HL-60/S4 treated with phorbol 12-myristate 13-acetate at 8.2 ng/mL for 4 days and 3 days (cell line): ENCODE measurements at regions not wholly inside any gene's neighbourhood (a gene's known extent, or its start where the extent isn't known, plus 50 kb on each side); places are given as distances from the start of the nearest gene placed in this dataset.

Source experiments
- in situ Hi-C: fragments of 300-500 bp; cut with MboI; formaldehyde crosslinking; loops from 2 replicates; pipeline ENCODE4 v1.15.0; 2022; ENCODE audit warnings: low sequenced_read_pairs

DNA sequence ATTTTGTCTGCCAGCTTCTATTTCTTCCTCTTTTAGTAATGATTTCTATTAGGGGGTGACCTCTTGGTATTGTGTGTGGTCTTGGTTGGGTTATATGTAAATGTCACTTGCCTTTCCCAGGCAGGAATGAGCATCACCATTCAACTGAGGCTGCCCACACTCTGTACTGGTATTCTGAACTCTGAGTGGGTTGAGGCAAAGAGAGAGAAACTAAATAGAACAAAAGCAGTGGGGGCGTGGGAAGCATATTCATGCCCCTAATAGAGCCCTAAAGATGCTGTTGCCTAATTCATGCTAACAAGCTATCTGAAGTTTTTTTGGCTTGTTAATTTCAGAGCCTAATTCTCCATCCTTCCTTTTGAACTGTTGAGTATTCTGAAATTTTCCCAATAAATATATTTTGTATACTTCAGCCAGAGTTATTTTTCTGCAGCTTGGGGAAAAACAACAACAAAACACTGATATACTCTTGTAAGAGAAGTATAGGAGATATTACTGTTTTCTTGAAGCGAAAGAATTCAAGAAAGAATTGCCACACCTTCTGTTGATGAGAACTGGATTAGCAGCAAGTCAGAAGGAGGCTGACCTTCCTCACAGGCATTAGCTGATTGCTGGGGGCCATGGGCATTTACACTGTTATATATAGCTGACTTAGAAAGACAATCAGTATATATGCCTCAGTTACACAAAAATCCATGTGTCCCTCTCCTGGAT, 315.8 kb upstream of the KLF12 start:
- in situ Hi-C loops = no loop called here

DNA sequence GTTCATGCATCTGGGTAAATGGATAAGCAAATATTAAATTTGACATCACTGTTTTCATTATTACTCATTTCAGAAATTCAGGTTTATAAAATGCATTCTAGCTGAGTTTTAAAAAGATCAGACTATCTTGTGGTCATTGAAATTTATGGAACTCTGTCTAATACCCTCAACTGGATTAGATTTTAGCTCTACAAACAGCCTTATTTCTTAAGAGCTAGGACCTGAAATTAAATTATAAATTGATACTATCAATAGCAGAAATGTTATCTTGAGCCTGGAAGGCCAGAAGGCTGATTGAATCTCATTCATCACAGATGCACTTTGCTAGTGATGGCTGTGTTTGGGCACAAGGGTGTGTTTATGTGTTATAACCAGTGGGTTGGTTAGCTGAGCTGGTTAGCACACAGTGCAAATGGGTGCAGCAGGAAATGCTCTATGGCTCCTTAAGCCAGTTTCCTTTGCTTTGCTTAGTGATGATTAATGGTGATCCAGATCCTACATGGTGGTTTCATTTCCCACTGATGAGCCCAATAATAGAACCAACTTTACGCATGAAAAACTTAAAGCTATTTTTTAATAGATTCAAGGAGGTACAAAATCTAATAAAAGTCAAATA, 310.8 kb upstream of the KLF12 start:
- in situ Hi-C loops = no loop called here

DNA sequence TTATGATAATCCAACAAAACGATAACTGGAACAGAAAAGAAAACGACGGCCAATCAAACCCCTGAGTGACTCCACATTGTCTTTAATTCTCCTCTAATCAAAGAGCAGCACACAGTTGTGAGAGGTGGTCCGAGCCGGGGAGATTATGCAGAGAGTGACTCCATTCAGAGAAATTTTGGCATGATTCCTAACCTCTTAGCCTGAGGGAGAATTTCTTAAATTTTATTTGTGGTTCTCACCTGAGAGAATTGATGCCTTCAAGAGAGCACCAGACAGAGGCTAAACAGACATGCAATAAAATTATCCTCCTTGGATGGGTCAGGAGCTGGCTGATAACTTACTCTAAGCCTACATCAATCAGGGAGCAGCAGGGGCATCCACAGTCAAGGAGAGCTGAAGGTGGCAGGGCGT, 310.0 kb upstream of the KLF12 start:
- in situ Hi-C loops = no loop called here

DNA sequence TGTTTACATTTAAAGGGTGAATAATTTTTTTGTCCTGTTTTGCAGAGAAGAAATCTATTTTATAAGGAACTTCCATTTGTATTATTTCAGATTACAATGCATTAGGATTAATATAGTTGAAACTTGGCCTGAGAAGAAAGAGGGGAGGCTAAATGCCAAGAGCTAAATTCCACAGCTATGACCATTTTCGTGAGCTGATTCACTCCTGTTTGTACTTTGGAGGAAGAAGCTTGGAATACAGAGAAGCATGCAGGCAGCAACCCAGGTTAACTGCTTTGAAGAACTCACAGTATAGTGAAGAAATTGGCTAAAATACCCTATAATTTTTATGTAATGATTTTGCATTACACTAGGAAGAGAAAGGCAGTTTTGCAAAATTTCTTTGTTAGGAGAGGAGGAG, 309.4 kb upstream of the KLF12 start:
- in situ Hi-C loops = no loop called here

DNA sequence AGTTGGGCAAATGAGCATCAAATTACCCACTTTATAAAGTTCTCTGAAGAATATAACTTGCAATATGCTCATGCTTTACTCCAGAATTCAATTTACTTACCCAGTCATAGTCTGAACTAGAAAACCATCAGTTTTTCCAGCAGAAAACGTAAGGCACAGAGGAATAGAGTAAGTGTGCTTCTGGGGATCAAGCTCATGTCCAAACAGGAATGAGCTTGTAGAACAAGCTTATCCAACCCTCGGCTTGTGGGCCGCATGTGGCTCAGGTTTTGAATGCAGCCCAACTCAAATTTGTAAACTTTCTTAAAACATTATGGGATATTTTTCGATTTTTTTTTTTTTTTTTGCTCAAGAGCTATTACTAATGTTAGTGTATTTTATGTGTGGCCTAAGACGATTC, 308.5 kb upstream of the KLF12 start:
- in situ Hi-C loops = no loop called here

DNA sequence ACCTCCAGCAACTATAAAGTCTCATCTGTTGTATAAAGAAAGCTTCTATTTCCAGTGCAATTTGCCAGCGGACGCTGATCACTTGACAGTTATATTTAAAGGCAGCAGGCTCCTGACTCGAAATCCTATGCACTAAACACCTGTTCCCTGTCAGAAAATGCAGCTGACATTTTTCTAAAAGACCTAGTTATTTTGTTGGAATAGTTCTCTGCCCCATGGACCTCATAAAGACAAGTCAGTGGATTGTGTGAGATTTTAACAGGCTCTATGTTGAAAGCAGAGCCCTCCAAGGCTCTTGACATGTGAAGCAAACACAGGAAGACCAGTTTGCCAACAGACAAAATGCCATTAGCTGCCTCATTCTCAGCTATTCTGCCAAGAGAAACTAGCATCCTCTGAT, 304.7 kb upstream of the KLF12 start:
- in situ Hi-C loops = no loop called here

DNA sequence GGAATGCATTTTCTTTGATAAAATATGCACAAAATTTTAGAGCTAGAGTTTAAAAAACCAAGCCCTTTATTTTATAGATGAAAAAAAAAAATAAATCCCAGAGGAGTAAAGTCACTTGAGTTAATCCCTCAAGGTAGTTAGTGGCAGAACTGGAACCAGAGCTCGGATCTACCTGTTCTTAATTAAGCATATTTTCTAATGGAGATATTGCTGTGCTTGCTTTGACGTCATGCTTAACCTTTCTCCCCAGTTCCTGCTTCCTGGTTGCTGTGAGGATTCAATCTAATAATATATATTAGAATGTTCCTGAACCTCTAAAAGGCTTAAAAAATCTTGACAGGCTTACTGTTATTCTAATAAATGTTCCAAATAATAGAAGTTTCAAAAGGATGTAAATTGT, 300.6 kb upstream of the KLF12 start:
- in situ Hi-C loops = no loop called here

DNA sequence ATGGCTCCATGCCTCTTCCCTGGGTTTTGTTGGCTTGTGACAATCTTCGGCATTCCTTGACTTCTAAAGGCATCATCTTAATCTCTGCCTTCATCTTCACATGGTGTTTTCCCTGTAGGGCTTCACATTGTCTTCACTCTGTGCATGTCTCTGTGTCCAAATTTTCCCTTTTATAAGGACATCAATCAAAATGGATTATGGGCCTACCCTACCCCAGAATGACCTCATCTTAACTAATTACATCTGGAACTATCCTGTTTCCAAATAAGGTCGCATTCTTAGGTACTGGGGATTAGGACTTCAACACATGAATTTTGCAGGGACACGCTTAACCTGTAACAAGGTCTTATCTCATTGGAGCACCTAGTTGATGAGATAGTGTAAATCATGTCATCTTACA, 290.3 kb upstream of the KLF12 start:
- in situ Hi-C loops = no loop called here

DNA sequence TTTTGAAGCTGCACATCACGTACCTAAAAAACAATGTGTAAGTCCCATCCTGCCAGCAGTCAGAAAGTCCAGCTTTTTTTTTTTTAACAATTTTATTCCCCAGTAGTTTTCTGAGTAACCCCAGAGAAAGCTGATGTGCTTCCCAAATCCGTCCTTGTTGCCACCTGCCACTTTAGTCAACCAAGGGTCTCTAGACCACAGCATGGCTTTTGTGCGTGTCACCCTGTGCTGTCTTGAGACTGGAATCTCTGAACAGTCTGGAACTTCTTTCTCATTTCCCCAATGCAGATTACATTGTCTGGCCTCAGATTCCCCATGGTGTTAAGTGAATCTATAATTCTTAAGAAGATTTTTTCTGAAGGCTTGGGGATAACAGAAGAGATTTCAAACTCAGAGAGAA, 289.2 kb upstream of the KLF12 start:
- in situ Hi-C loops = no loop called here

DNA sequence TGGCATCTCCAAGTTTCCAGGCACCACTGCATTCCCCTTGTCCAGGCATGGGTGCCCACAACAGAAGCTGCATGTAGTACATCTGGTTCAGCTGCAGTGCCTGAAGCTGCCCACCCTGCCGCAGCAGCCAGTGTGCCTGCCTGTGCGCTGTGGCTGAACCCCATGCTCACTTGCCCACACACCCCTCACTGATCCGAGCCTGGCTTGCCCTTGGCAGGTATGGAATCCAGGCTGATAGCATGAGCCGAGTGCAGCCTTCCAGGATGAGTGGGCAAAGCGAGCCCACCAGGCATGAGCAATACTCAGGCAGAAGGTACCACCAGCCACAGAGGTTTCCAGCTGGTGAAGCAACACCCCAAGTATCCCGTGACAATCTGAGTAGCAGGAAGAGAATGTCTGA, 280.3 kb upstream of the KLF12 start:
- in situ Hi-C loops = no loop called here

DNA sequence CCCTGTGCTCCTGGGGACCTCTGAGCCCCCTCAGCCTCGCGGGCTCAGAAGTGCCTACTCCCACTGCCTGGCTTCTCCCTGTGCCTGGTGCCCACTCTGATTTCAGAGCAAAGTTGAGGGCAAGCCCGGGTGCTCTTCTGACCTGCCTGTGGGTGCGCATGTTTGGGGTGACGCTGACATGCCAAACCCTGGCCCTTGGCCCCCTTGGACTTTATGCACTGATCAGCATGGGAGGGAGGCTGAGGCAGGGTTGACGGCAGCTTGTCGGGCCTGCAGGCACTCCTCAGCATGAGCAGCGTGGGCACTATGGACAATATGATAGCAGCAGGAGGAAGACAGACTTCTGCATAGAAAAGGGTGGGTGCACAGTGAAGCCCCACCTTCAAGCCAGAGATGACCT, 279.3 kb upstream of the KLF12 start:
- in situ Hi-C loops = no loop called here

DNA sequence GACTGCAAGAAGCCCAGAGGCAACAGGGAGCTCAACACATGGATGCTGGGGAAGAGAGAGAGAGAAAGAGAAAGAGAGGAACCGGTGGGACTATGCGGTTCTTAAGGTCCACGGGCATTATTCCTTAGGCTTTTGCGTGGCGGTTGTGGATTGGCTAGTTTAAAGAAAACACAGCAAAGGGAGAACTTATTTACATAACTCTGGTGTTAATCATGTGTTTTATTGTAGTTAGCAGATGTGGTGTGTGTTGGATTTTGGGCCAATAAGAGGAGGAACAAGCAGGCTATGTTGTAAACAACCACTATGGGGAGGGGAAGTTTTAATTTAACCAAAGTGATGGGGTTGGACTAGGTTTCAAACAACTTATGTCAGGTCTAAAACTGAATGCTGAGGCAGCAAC, 275.3 kb upstream of the KLF12 start:
- in situ Hi-C loops = no loop called here

DNA sequence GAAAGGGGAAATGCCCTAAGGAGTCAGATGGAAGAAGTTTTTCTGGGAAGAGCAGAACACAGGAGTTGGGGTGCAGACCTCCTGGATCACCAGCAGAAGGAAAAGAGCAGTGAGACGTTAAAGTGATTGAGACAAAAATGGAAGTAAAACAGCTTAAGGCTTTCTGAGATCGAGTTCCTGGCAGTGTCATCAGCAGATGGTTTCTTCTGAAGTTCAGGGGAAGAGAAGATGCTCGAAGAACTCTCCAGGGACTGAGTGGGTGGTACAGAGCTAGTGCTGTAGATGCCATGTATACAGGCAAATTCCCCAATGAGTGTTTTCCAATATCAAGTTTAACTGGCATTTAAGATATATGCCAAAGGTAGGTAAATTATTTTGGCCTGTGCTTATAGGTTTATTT, 272.2 kb upstream of the KLF12 start:
- in situ Hi-C loops = no loop called here

DNA sequence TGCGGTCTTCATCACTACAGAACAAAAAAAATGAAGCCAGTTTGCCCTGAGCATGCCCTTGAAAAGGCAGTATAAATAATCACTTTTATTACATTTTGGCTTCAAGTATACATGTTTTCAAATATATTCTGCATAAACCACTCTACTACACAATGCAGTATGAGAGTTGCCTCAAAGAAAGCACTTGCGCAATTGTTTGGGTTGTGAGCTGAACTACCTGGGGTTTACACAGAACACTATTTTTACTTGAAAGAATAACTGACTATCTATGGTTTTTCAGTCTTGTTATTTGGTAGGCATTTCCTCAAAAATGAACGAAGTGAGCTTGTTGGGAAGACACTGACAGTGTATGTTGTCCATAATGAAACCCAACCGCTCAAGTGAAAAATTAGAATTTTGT, 264.4 kb upstream of the KLF12 start:
- in situ Hi-C loops = no loop called here

DNA sequence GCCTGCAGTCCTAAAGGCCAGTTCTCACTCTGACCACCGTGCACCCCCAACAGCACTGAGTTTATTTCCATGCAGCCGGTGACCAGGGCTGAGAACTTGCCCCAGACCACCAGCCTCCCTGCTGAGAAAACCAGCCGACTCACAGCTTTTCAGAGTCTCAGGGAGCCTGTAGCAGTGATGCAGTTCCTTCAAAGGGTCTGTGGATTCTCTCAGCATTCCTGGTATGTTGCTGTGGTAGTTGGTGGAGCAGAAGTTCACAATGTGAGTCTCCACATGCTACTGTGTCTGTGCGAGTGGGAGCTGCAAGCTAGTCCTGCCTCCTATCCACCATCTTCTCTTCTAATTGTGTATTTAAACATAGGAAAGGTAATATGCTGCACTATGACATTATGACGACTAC, 254.9 kb upstream of the KLF12 start:
- in situ Hi-C loops = no loop called here

DNA sequence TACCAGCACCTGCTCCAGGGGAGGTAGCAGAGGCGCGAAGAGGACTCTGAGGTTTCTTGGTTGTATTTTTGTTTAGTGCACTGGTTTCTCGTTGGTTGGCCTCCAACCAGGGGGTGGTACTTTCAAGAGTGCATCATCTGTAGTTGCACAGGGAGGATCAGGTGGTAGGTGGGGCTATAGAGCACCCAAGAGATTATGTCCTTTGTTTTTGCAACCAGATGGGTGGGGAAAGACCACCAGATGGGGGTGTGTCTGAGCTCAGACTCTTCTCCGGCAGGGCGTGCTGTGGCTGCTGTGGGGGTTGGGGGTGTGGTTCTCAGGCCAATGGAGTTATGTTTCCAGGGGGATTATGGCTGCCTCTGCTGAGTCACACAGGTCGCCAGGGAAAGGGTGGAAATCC, 254.4 kb upstream of the KLF12 start:
- in situ Hi-C loops = no loop called here

DNA sequence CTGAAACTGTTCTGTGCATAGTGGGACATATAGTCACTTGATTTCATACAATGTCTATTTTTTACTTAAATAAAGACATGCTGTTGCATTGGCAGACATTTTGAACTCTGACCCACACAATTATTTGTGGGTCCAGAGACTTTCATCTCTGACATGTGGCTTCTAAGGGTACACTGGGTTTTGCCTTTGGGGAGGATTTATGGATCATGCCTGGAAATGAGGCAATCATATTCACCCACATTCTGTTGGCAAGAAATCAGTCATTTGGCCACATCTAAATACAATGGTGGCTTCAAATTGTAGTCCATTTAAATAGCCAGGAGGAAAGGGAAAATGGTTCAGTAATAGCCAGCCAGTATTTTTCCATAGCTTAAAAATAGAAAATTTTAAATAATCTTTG, 238.3 kb upstream of the KLF12 start:
- in situ Hi-C loops = no loop called here

DNA sequence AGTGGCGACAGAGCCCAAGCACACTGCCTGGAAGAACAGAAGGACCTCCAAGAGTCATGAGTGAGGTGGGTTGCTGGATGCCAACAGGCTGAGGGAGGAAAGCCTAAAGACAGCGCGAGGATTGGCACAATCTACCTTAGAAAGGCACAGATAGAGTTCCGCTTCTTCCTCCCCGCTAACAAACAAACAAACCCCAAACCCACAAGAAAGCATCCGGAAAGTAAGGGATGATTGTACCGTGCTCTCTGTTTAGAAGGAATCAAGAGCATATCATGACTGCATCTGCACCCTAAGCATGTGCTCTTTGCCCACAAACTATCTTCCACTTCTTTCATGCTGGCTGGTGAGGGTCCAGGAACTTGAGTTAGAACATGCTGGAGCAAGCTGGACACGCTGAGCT, 233.0 kb upstream of the KLF12 start:
- in situ Hi-C loops = no loop called here

DNA sequence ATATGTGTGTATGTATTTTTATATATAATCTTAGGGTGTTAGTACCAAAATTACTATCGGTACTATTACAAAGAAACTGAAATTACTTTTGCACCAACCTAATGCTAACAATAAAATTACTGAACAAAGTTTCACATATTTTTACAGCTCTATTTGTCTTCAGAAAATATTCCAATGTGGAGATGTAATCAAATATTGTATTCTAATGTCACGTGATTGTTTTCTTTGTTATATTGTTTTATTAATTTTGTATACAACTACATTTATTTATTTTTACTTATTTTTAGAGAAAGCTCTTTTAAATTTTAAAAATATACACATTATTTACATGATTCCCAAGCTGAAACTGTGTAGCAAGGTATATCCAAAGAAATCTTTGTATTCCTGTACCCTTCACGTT, 227.1 kb upstream of the KLF12 start:
- in situ Hi-C loops = no loop called here

DNA sequence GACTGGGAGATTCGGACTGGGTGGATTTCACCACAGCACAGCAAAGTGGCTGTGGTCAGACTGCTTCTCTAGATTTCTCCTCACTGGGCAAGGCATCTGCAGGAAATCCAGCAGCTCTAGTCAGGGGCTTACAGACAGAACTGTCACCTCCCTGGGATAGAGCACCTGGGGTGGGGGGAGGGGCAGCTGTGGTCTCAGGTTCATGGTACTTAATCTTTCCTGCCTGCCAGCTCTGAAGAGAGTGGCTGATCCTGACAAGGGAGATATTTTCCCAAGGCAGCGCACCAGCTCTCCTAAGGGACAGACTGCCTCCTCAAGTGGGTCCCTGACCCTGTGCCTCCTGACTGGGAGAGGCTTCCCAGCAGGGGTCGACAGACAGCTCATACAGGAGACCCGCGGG, 212.8 kb upstream of the KLF12 start:
- in situ Hi-C loops = no loop called here

DNA sequence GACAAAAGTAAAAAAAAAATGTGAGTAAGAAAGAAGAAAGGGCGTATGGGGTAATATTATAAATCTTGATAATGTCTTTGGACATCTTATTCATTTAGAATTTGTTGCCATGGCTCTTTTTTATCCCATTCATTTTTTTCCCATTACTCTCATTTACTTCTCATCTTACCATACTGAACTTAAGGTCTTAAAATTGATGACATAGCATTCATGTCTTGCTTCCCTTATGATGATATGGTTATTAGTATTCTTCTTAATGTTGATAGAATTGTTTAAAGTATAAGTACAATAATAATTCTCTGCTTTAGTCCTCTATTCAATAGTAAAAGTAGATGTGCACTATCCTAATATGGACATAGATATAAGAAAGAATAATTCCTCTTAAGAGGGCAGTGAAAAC, 204.1 kb upstream of the KLF12 start:
- in situ Hi-C loops = no loop called here

DNA sequence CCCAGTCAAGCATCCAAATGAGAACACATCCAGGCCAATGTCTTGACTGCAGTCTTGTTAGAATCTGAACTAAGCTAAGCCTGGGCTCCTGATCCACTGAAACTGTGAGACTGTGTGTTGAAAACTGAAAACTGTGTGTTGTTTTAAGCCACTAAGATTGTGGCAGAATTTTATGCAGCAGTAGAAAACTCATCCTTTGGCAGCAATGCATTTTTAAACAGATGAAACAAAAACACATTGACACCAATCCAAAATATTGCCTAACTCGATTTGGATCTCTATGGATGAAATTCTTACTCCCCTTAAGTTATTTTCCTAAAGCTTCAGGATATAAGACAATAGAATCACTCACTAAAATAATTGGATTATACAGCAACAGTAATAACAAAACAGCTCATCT, 202.3 kb upstream of the KLF12 start:
- in situ Hi-C loops = no loop called here

DNA sequence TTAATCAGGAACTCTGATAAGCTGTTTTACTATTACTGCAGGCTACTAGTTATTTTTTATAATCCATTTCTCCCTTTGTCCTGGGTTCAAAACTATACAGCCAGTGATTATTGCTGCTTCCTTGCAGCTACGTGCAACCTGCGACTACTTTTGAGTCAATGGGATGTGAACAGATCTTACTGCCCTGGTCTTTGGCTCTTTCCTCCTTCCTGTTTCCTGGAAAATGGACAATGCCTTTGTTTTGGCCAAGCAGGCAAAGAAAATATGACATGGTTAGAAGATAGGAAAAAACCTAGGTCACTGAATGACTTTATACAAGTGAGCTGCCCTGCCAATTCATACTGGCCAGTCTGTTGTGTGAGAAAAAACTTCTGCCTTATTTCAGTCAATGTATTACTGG, 201.2 kb upstream of the KLF12 start:
- in situ Hi-C loops = no loop called here
